ENCODE measurements at regions not wholly inside any gene's neighbourhood (a gene's known extent, or its start where the extent isn't known, plus 50 kb on each side); places are given as distances from the start of the nearest gene placed in this dataset.

DNA sequence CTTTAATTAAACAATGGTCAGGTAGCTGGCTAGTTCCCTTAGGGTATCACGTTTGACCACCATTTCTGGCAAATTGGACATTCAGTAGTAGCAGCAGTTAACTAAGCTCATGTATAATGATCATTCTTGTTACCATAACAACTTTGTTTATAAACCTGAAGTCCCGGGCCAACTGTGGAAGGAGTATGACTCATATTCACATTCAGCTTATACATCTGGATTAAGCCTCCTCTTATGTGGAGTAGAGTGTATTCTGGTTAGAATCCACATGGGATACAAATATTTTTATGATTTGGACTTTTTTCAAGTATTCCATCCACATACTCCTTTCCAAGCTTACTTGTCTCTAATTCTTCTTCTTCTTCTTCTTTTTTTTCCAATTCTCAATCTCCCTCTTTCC is 70.3 kb upstream of the ZSWIM2 start:
- H3K4me3 ChIP-seq (ENCODE audit: low read depth, low read length), result no peak overlapping the region
- H3K27me3 ChIP-seq (replicated peaks), result no peaks in the 10 kb centered on the region
- TF ChIP-seq, protein P1, sequence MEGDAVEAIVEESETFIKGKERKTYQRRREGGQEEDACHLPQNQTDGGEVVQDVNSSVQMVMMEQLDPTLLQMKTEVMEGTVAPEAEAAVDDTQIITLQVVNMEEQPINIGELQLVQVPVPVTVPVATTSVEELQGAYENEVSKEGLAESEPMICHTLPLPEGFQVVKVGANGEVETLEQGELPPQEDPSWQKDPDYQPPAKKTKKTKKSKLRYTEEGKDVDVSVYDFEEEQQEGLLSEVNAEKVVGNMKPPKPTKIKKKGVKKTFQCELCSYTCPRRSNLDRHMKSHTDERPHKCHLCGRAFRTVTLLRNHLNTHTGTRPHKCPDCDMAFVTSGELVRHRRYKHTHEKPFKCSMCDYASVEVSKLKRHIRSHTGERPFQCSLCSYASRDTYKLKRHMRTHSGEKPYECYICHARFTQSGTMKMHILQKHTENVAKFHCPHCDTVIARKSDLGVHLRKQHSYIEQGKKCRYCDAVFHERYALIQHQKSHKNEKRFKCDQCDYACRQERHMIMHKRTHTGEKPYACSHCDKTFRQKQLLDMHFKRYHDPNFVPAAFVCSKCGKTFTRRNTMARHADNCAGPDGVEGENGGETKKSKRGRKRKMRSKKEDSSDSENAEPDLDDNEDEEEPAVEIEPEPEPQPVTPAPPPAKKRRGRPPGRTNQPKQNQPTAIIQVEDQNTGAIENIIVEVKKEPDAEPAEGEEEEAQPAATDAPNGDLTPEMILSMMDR (IDR thresholded peaks at IDR 0.05; ENCODE audit: low read depth, low read length, missing control alignments), result no peak
- no peak overlapping the region for H3K27ac ChIP-seq
- in situ Hi-C loops (cut with HindIII; ENCODE audit: low pct_ligation_motif_present, low sequenced_read_pairs), result no loop called here
- H3K36me3 ChIP-seq (replicated peaks), result no peaks in the 10 kb centered on the region
- peak; percentile 85 for DNase-seq

DNA sequence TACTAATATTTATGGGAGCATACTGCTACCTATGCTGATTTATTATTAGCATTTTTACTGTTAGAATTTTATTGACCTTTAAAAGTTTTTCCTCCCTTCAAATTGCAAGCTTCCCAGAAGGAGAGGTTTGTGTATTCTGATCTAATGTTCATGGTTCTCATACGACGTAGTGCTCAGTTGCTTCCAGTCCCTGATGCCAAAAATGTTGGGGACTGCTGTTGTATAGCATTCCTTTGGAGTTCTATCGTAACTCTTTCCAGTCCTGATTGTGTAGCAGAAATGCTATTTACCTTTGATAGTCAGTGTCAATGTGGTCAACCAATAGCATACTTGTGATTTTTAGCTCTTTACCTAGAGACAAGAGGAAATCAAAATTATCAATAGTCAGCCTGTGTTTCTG is 69.5 kb upstream of the ZSWIM2 start:
- no peaks in the 10 kb centered on the region for H3K27me3 ChIP-seq (replicated peaks)
- in situ Hi-C loops (cut with HindIII; ENCODE audit: low pct_ligation_motif_present, low sequenced_read_pairs), result no loop called here
- no peak for DNase-seq
- TF ChIP-seq, protein P1 (IDR thresholded peaks at IDR 0.05; ENCODE audit: low read depth, low read length, missing control alignments), result no peak
- no peaks in the 10 kb centered on the region for H3K36me3 ChIP-seq (replicated peaks)
- no peak overlapping the region for H3K27ac ChIP-seq
- H3K4me3 ChIP-seq (ENCODE audit: low read depth, low read length), result no peak overlapping the region

- DNase-seq, result no peak
- Histone ChIP-seq H3K4me3 (ENCODE audit: low read depth, low read length) (no peak overlapping the region), H3K36me3 (replicated peaks) (no peaks in the 10 kb centered on the region), H3K27me3 (replicated peaks) (no peaks in the 10 kb centered on the region), H3K27ac (no peak overlapping the region)
- in situ Hi-C loops (cut with HindIII; ENCODE audit: low pct_ligation_motif_present, low sequenced_read_pairs), result no loop called here
- TF ChIP-seq, protein P1 (IDR thresholded peaks at IDR 0.05; ENCODE audit: low read depth, low read length, missing control alignments), result no peak
Measured at GRCh38 chr2:186917866-186918265, 68.9 kb upstream of the ZSWIM2 start.

DNA sequence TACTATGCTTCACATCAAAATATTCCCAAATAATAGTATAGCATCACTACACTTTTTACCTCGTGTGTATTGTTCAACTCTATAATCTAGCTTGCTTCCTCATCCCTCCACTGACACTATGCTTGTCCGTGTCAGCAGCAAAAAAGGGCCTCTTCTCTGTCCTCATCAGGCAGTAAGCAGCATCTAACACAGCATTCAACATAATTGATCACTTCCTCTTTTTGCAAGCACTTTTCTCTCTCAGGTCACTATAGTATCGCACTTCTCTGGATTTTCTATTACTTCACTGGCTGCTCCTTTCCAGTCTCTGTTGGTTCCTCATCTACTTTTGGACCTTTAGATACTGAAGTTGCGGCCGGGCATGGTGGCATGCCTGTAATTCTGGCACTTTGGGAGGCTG is 64.9 kb upstream of the ZSWIM2 start:
- no peaks in the 10 kb centered on the region for H3K27me3 ChIP-seq (replicated peaks)
- no peak for DNase-seq
- no peak overlapping the region for H3K27ac ChIP-seq
- in situ Hi-C loops (cut with HindIII; ENCODE audit: low pct_ligation_motif_present, low sequenced_read_pairs), result no loop called here
- H3K36me3 ChIP-seq (replicated peaks), result no peaks in the 10 kb centered on the region
- TF ChIP-seq, protein P1 (IDR thresholded peaks at IDR 0.05; ENCODE audit: low read depth, low read length, missing control alignments), result no peak
- H3K4me3 ChIP-seq (ENCODE audit: low read depth, low read length), result no peak overlapping the region

- no peak overlapping the region for H3K4me3 ChIP-seq (ENCODE audit: low read depth, low read length)
- H3K36me3 ChIP-seq (replicated peaks), result no peaks in the 10 kb centered on the region
- TF ChIP-seq, protein P1 (IDR thresholded peaks at IDR 0.05; ENCODE audit: low read depth, low read length, missing control alignments), result no peak
- no peak for DNase-seq
- in situ Hi-C loops (cut with HindIII; ENCODE audit: low pct_ligation_motif_present, low sequenced_read_pairs), result no loop called here
- no peaks in the 10 kb centered on the region for H3K27me3 ChIP-seq (replicated peaks)
- no peak overlapping the region for H3K27ac ChIP-seq
Measured at GRCh38 chr2:186912979-186913378, 64.0 kb upstream of the ZSWIM2 start.

DNA sequence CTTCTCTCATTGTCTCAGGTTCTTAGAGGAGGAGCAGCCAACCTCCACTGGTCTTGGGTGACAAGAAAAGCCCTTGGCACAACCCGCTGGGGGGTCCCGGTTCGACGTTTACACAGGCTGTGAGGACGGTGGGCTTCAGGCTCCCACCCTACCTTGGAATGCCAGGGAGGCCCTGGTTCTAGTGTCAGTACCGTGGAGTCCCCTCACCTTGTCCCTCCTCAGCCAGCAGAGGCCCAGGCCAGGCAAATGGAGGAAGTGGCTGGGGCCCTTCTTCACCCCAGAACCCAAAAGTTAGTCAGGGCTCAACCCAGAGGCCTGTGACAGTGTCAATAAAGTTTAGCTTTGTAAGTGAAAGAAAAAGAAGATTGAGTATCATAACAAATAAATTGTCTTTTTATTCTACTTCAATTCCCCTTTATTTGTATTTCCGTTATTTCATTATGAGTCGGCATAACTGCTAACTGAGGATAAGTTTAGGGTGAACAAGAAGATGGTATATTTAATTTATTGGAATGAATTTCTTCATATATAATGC is 62.6 kb upstream of the ZSWIM2 start:
- no peaks in the 10 kb centered on the region for H3K36me3 ChIP-seq (replicated peaks)
- no peaks in the 10 kb centered on the region for H3K27me3 ChIP-seq (replicated peaks)
- in situ Hi-C loops (cut with HindIII; ENCODE audit: low pct_ligation_motif_present, low sequenced_read_pairs), result no loop called here
- no peak for DNase-seq
- H3K4me3 ChIP-seq (ENCODE audit: low read depth, low read length), result no peak overlapping the region
- TF ChIP-seq, protein P1 (IDR thresholded peaks at IDR 0.05; ENCODE audit: low read depth, low read length, missing control alignments), result no peak
- H3K27ac ChIP-seq, result no peak overlapping the region

All from brain microvascular endothelial cell (primary cell).